Left cardiac atrium (tissue), 4 donors: ENCODE measurements at regions not wholly inside any gene's neighbourhood (a gene's known extent, or its start where the extent isn't known, plus 50 kb on each side); places are given as distances from the start of the nearest gene placed in this dataset.

ENCODE experiments used
- ATAC-seq, 2 donors: fragments of 200-7000 bp; cut with Tn5 transposase; one replicate each; pipeline ENCODE4 v1.9.1; 2020; ENCODE audit warnings: mild to moderate bottlenecking in 2 of 2, moderate library complexity in 2 of 2
- DNase-seq: peaks from one replicate; pipeline ENCODE4 v3.0.0-alpha.2; 2020
- intact Hi-C, 2 donors: fragments of 100-400 bp; cut with DNase I; formaldehyde crosslinking; loops; one replicate each; pipeline versions ENCODE4 v1.14.1 to v1.15.1; 2022 to 2023
- donor health status: DM: no; HTN: yes; CAD: no.
- donor health status: DM: no; HTN: yes; CAD: no; lungs with severe emphysema.
- donor health status: DM: yes; HTN: yes; CAD: no.
- donor health status: Dilated cardiomyopathy.

- ATAC-seq = no peak
- DNase-seq = no peak
- intact Hi-C loops = no loop called here
Measured at GRCh38 chr3:150049317-150049716, 78.6 kb upstream of the PFN2 start.

- DNase-seq (no peak), ATAC-seq (no peak)
- intact Hi-C loops = no loop called here
Measured at GRCh38 chr3:150041877-150042276, 71.2 kb upstream of the PFN2 start.

GRCh38 chr3:150040097-150040496 lies 69.4 kb upstream of the PFN2 start:
- DNase-seq (no peak), ATAC-seq (no peak)
- intact Hi-C loops = no loop called here

GRCh38 chr3:150038830-150039229 lies 68.1 kb upstream of the PFN2 start:
- no peak for ATAC-seq
- DNase-seq = no peak
- intact Hi-C loops = no loop called here

- no peak for DNase-seq
- intact Hi-C loops = no loop called here
- ATAC-seq = no peak
Measured at GRCh38 chr3:150036780-150037179, 66.1 kb upstream of the PFN2 start.

- DNase-seq = no peak
- intact Hi-C loops = no loop called here
Measured at GRCh38 chr3:150035910-150036612, 65.4 kb upstream of the PFN2 start.

GRCh38 chr3:150035301-150035779 lies 64.6 kb upstream of the PFN2 start:
- DNase-seq (no peak), ATAC-seq (no peak)
- intact Hi-C loops = no loop called here

More at GRCh38 chr3:150035910-150036612, 65.4 kb upstream of the PFN2 start:
- no peak for ATAC-seq

- intact Hi-C loops = no loop called here
- DNase-seq = no peak
- no peak for ATAC-seq
Measured at GRCh38 chr3:150033721-150034120, 63.0 kb upstream of the PFN2 start.

- DNase-seq (no peak), ATAC-seq (no peak)
- intact Hi-C loops = no loop called here
Measured at GRCh38 chr3:150030841-150031240, 60.1 kb upstream of the PFN2 start.

- intact Hi-C loops = no loop called here
- no peak for ATAC-seq
- no peak for DNase-seq
Measured at GRCh38 chr3:150023239-150023636, 52.5 kb upstream of the PFN2 start.

- ATAC-seq (no peak), DNase-seq (no peak)
- intact Hi-C loops = no loop called here
Measured at GRCh38 chr3:150022381-150023238, 51.9 kb upstream of the PFN2 start.

GRCh38 chr3:150020527-150020926 lies 49.8 kb upstream of the PFN2 start:
- ATAC-seq (no peak), DNase-seq (no peak)
- intact Hi-C loops = no loop called here
